HEK293 (cell line): ENCODE measurements at regions not wholly inside any gene's neighbourhood (a gene's known extent, or its start where the extent isn't known, plus 50 kb on each side); places are given as distances from the start of the nearest gene placed in this dataset.

ENCODE experiments used
- PBX3 ChIP-seq: sonication (generic); formaldehyde crosslinking; IDR thresholded peaks from 2 replicates; pipeline ENCODE4 v1.8.1; 2022; ENCODE audit warnings: mild to moderate bottlenecking, moderate library complexity, missing genetic modification reagents
- PRDM1 ChIP-seq: fragments of 450-650 bp; formaldehyde crosslinking; IDR thresholded peaks from 2 replicates; pipeline ENCODE4; 2016; ENCODE audit warnings: missing biosample characterization, missing genetic modification characterization
- SCRT1 ChIP-seq: fragments of 450-650 bp; formaldehyde crosslinking; IDR thresholded peaks from 2 replicates; pipeline ENCODE4 v1.5.1; 2016; ENCODE audit warnings: missing biosample characterization, missing genetic modification characterization, borderline replicate concordance
- YY2 ChIP-seq: fragments of 450-650 bp; formaldehyde crosslinking; IDR thresholded peaks from 2 replicates; pipeline ENCODE4 v1.5.1; 2016; ENCODE audit warnings: missing biosample characterization, missing genetic modification characterization
- ZFP41 ChIP-seq: fragments of 450-650 bp; formaldehyde crosslinking; IDR thresholded peaks from 2 replicates; pipeline ENCODE4 v1.5.1; 2016; ENCODE audit warnings: missing biosample characterization, missing genetic modification characterization, borderline replicate concordance
- ZNF776 ChIP-seq: fragments of 450-650 bp; formaldehyde crosslinking; IDR thresholded peaks from 2 replicates; pipeline ENCODE4 v1.5.0; 2017; ENCODE audit warnings: missing biosample characterization, missing genetic modification characterization, borderline replicate concordance
- ZNF830 ChIP-seq: fragments of 450-650 bp; IDR thresholded peaks from 2 replicates; pipeline ENCODE4 v1.5.0; 2018; ENCODE audit warnings: missing biosample characterization, missing genetic modification characterization, low read depth, mild to moderate bottlenecking, moderate library complexity
- TF ChIP-seq, protein P1 (sequence below): fragments of 450-650 bp; formaldehyde crosslinking; IDR thresholded peaks from 2 replicates; pipeline ENCODE4 v1.5.1; 2016; ENCODE audit warnings: missing biosample characterization, missing genetic modification characterization, low read depth
- TF ChIP-seq, protein P2 (sequence below): fragments of 450-650 bp; formaldehyde crosslinking; IDR thresholded peaks from 2 replicates; pipeline ENCODE4 v1.5.1; 2016; ENCODE audit warnings: missing biosample characterization, missing genetic modification characterization

DNA sequence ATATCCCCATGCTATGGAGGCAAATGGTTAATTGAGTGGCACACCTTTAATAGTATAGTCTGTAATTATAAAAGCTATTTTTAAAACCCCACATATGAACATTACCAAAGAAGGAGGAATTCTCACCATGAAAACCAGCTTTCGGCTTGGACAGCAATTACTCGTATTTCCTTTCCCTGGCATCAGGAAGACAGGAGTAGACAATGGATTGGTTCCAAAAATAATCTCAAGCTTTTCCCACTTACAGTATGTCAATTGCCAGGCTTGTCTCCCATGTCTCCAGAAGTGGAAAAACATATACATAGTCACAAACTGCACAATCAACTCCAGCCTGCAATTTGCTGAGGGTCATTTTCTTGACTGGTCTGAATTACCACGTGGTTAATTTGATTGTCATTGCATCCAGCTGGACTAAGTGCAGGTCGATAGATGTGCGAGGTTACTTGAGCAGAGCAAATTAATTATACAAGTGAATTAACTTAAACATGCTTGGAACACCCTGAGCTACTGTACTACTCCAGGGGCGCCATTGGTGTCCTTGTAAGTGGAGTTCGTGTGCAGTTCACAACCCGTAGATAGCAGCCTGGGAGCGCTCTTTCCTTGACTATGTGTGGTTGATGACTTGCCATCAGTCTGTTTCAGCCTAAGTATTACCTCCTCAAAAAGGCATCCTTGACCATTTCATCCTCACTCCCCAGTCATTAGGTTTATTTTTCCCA is 124.3 kb upstream of the PELI1 start:
- TF ChIP-seq, protein P1, sequence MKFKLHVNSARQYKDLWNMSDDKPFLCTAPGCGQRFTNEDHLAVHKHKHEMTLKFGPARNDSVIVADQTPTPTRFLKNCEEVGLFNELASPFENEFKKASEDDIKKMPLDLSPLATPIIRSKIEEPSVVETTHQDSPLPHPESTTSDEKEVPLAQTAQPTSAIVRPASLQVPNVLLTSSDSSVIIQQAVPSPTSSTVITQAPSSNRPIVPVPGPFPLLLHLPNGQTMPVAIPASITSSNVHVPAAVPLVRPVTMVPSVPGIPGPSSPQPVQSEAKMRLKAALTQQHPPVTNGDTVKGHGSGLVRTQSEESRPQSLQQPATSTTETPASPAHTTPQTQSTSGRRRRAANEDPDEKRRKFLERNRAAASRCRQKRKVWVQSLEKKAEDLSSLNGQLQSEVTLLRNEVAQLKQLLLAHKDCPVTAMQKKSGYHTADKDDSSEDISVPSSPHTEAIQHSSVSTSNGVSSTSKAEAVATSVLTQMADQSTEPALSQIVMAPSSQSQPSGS (tag by site-specific recombination): no peak
- TF ChIP-seq YY2 (no peak), ZFP41 (tag by site-specific recombination) (no peak), ZNF776 (tag by site-specific recombination) (no peak), SCRT1 (tag by site-specific recombination) (no peak), PRDM1 (tag by site-specific recombination) (no peak), PBX3 (CRISPR knock-in tag) (no peak), ZNF830 (tag by site-specific recombination) (no peak)
- TF ChIP-seq, protein P2, sequence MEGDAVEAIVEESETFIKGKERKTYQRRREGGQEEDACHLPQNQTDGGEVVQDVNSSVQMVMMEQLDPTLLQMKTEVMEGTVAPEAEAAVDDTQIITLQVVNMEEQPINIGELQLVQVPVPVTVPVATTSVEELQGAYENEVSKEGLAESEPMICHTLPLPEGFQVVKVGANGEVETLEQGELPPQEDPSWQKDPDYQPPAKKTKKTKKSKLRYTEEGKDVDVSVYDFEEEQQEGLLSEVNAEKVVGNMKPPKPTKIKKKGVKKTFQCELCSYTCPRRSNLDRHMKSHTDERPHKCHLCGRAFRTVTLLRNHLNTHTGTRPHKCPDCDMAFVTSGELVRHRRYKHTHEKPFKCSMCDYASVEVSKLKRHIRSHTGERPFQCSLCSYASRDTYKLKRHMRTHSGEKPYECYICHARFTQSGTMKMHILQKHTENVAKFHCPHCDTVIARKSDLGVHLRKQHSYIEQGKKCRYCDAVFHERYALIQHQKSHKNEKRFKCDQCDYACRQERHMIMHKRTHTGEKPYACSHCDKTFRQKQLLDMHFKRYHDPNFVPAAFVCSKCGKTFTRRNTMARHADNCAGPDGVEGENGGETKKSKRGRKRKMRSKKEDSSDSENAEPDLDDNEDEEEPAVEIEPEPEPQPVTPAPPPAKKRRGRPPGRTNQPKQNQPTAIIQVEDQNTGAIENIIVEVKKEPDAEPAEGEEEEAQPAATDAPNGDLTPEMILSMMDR (tag by site-specific recombination): no peak
